ENCODE measurements at regions not wholly inside any gene's neighbourhood (a gene's known extent, or its start where the extent isn't known, plus 50 kb on each side); places are given as distances from the start of the nearest gene placed in this dataset.

- DNase-seq (no peak), ATAC-seq (ENCODE audit: insufficient read depth, low read depth) (no peak)
- TF ChIP-seq EZH2 (IDR thresholded peaks at IDR 0.05; ENCODE audit: borderline replicate concordance, low read depth, low read length, severe bottlenecking) (no peak), CTCF (IDR thresholded peaks at IDR 0.05; ENCODE audit: borderline replicate concordance, extremely low read depth, low read length, poor library complexity, severe bottlenecking) (no peak)
- no peaks in the 10 kb centered on the region for H3K79me2 ChIP-seq (ENCODE audit: insufficient read depth, low read length)
- H3K9me3 ChIP-seq (ENCODE audit: insufficient read depth, low read length, severe bottlenecking), result no peaks in the 10 kb centered on the region
- no peaks in the 10 kb centered on the region for H3K27me3 ChIP-seq (ENCODE audit: insufficient read depth, low read length, poor library complexity)
- no peak overlapping the region for H3K4me3 ChIP-seq (ENCODE audit: low read depth in 1 of 2, low read length in 2 of 2)
- no peaks in the 10 kb centered on the region for H4K20me1 ChIP-seq (ENCODE audit: insufficient read depth, low read length)
- H3K4me1 ChIP-seq (ENCODE audit: insufficient read depth, low read length), result no peaks in the 10 kb centered on the region
- H3K27ac ChIP-seq (ENCODE audit: low read length), result no peak overlapping the region
- no peak overlapping the region for H2AFZ ChIP-seq (ENCODE audit: low read depth, low read length)
- no peak overlapping the region for H3K9ac ChIP-seq (ENCODE audit: low read depth, low read length)
- H3K4me2 ChIP-seq (ENCODE audit: insufficient read depth, low read length), result no peak overlapping the region
- no peaks in the 10 kb centered on the region for H3K36me3 ChIP-seq (ENCODE audit: insufficient read depth, low read length)
Observed at GRCh38 chr3:147313513-147313912, 92.8 kb downstream of the ZIC4 start.

- Histone ChIP-seq H4K20me1 (ENCODE audit: insufficient read depth, low read length) (no peaks in the 10 kb centered on the region), H3K4me2 (ENCODE audit: insufficient read depth, low read length) (no peak overlapping the region), H3K36me3 (ENCODE audit: insufficient read depth, low read length) (no peaks in the 10 kb centered on the region), H3K27ac (ENCODE audit: low read length) (no peak overlapping the region), H3K4me3 (ENCODE audit: low read depth in 1 of 2, low read length in 2 of 2) (no peak overlapping the region), H3K27me3 (ENCODE audit: insufficient read depth, low read length, poor library complexity) (no peaks in the 10 kb centered on the region), H3K9me3 (ENCODE audit: insufficient read depth, low read length, severe bottlenecking) (no peaks in the 10 kb centered on the region), H3K4me1 (ENCODE audit: insufficient read depth, low read length) (no peaks in the 10 kb centered on the region), H3K79me2 (ENCODE audit: insufficient read depth, low read length) (no peaks in the 10 kb centered on the region), H3K9ac (ENCODE audit: low read depth, low read length) (no peak overlapping the region), H2AFZ (ENCODE audit: low read depth, low read length) (no peak overlapping the region)
- no peak for DNase-seq
- no peak for ATAC-seq (ENCODE audit: insufficient read depth, low read depth)
- TF ChIP-seq CTCF (IDR thresholded peaks at IDR 0.05; ENCODE audit: borderline replicate concordance, extremely low read depth, low read length, poor library complexity, severe bottlenecking), result no peak
- TF ChIP-seq EZH2 (IDR thresholded peaks at IDR 0.05; ENCODE audit: borderline replicate concordance, low read depth, low read length, severe bottlenecking), result no peak
Observed at GRCh38 chr3:147312786-147313280, 93.5 kb downstream of the ZIC4 start.

- ATAC-seq (ENCODE audit: insufficient read depth, low read depth), result no peak
- TF ChIP-seq CTCF (IDR thresholded peaks at IDR 0.05; ENCODE audit: borderline replicate concordance, extremely low read depth, low read length, poor library complexity, severe bottlenecking) (no peak), EZH2 (IDR thresholded peaks at IDR 0.05; ENCODE audit: borderline replicate concordance, low read depth, low read length, severe bottlenecking) (no peak)
- Histone ChIP-seq H3K36me3 (ENCODE audit: insufficient read depth, low read length) (no peaks in the 10 kb centered on the region), H2AFZ (ENCODE audit: low read depth, low read length) (no peak overlapping the region), H3K9me3 (ENCODE audit: insufficient read depth, low read length, severe bottlenecking) (no peaks in the 10 kb centered on the region), H3K4me2 (ENCODE audit: insufficient read depth, low read length) (no peak overlapping the region), H3K4me1 (ENCODE audit: insufficient read depth, low read length) (no peaks in the 10 kb centered on the region), H3K79me2 (ENCODE audit: insufficient read depth, low read length) (no peaks in the 10 kb centered on the region), H3K27me3 (ENCODE audit: insufficient read depth, low read length, poor library complexity) (no peaks in the 10 kb centered on the region), H3K27ac (ENCODE audit: low read length) (no peak overlapping the region), H3K4me3 (ENCODE audit: low read depth in 1 of 2, low read length in 2 of 2) (no peak overlapping the region), H3K9ac (ENCODE audit: low read depth, low read length) (no peak overlapping the region), H4K20me1 (ENCODE audit: insufficient read depth, low read length) (no peaks in the 10 kb centered on the region)
- DNase-seq, result no peak
Observed at GRCh38 chr3:147311716-147312115, 94.6 kb downstream of the ZIC4 start.
